ENCODE measurements at regions not wholly inside any gene's neighbourhood (a gene's known extent, or its start where the extent isn't known, plus 50 kb on each side); places are given as distances from the start of the nearest gene placed in this dataset.

DNA sequence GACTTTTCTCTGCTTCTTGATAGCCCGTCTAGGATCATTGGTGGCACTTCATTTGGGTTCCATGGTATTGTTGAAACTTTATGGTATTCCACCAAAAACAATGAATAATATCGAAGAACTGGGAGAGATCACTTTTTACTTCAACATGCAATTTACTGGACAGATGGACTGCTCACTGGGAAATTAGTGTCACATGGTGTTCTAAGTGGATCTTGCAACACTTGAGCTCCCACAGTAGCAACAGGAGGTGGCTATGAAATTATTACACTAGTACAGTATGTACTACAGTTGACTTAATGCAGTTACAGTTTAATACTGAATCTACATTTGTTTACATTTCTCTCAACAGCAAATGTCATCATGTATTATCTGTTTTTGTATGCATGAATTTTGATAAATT is 997.3 kb downstream of the REEP3 start:
- no peak for DNase-seq (ENCODE audit: low read depth)
- Histone ChIP-seq H3K4me3 (ENCODE audit: low read depth, low read length) (no peak overlapping the region), H3K36me3 (ENCODE audit: control insufficient read depth, insufficient read depth, low read length) (no peaks in the 10 kb centered on the region), H3K27me3 (ENCODE audit: control insufficient read depth, insufficient read depth, low read length) (no peaks in the 10 kb centered on the region)
- TF ChIP-seq, protein P1, sequence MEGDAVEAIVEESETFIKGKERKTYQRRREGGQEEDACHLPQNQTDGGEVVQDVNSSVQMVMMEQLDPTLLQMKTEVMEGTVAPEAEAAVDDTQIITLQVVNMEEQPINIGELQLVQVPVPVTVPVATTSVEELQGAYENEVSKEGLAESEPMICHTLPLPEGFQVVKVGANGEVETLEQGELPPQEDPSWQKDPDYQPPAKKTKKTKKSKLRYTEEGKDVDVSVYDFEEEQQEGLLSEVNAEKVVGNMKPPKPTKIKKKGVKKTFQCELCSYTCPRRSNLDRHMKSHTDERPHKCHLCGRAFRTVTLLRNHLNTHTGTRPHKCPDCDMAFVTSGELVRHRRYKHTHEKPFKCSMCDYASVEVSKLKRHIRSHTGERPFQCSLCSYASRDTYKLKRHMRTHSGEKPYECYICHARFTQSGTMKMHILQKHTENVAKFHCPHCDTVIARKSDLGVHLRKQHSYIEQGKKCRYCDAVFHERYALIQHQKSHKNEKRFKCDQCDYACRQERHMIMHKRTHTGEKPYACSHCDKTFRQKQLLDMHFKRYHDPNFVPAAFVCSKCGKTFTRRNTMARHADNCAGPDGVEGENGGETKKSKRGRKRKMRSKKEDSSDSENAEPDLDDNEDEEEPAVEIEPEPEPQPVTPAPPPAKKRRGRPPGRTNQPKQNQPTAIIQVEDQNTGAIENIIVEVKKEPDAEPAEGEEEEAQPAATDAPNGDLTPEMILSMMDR (IDR thresholded peaks at IDR 0.05; ENCODE audit: insufficient read depth, low read length, poor library complexity, severe bottlenecking) = no peak

DNA sequence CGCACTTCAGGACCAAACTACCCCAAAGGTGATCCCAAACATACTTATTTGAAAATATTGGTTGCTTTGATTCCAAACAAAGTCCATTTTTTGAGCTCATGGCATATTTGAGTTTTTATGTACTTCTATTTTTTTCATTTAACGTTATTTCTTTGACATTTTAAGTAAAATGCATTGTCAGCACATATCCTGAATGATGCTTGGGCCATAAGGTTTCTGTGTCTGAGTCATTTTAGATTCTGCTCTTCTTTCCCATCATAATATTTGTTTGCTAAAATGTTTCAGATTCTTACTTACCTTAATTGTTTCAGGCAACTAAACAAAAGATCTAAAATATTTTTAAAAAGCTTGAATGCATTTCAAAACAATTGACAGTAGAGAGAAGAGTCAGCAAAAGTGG is 998.2 kb downstream of the REEP3 start:
- no peaks in the 10 kb centered on the region for H3K27me3 ChIP-seq (ENCODE audit: control insufficient read depth, insufficient read depth, low read length)
- H3K4me3 ChIP-seq (ENCODE audit: low read depth, low read length) = no peak overlapping the region
- no peaks in the 10 kb centered on the region for H3K36me3 ChIP-seq (ENCODE audit: control insufficient read depth, insufficient read depth, low read length)
- no peak for DNase-seq (ENCODE audit: low read depth)
- TF ChIP-seq, protein P1 (IDR thresholded peaks at IDR 0.05; ENCODE audit: insufficient read depth, low read length, poor library complexity, severe bottlenecking) = no peak

DNA sequence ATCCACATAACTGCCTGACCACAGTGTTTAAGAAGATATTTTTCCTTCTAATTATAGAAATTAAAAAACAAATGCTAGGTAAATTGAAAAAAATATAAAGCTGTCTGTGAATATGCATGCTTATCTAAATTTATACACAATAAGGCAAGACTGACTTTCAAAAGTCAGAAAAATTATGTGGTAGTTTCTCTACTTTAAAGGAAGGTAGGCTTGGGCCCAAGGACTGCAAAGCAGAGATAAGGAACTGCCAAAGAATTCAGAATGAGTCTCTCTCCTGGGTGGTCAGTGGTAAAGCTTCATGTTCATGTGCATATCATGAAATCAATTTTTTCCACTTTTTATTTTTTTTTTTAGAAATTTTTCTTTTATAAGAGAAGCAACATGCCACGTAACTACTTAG is 998.6 kb downstream of the REEP3 start:
- TF ChIP-seq, protein P1 (IDR thresholded peaks at IDR 0.05; ENCODE audit: insufficient read depth, low read length, poor library complexity, severe bottlenecking) = no peak

DNA sequence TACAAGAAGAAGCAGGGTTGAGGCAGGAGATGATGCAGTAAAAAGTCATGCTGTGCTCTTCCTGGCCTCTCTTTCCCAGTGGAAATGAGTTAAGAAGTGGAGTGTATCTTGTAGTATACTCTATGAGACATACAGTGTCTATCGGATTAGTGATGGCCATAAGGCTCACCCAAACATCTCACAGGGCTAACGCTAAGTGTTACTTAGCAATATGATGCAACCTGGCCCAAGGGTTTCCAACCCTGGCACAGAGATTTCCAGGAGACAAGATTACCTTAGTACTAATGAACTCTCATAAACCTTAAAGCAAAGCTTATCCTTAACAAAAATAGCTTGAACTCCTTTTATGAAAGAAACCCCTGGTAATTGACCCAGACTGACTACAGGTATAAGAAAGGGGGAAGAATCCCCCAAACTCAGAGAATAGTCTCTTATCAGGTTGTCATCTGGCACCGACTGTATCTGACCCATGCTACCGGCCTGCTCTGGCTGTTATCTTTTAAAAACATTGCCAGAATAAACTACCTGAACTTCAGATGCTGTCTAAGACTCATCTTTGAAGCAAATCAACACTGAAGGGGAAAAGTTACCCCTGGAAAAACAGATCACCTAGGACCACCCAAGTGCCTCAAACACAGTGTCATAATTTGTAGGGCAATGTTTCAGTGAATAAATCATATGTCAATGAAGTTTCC is 1002.0 kb downstream of the REEP3 start:
- TF ChIP-seq, protein P1 (IDR thresholded peaks at IDR 0.05; ENCODE audit: insufficient read depth, low read length, poor library complexity, severe bottlenecking) = no peak
- H3K36me3 ChIP-seq (ENCODE audit: control insufficient read depth, insufficient read depth, low read length) = no peaks in the 10 kb centered on the region
- DNase-seq (ENCODE audit: low read depth) = no peak
- no peaks in the 10 kb centered on the region for H3K27me3 ChIP-seq (ENCODE audit: control insufficient read depth, insufficient read depth, low read length)
- H3K4me3 ChIP-seq (ENCODE audit: low read depth, low read length) = no peak overlapping the region

More for the DNA sequence above, 998.6 kb downstream of the REEP3 start:
- H3K36me3 ChIP-seq (ENCODE audit: control insufficient read depth, insufficient read depth, low read length) = no peaks in the 10 kb centered on the region
- no peak for DNase-seq (ENCODE audit: low read depth)
- no peak overlapping the region for H3K4me3 ChIP-seq (ENCODE audit: low read depth, low read length)
- H3K27me3 ChIP-seq (ENCODE audit: control insufficient read depth, insufficient read depth, low read length) = no peaks in the 10 kb centered on the region

DNA sequence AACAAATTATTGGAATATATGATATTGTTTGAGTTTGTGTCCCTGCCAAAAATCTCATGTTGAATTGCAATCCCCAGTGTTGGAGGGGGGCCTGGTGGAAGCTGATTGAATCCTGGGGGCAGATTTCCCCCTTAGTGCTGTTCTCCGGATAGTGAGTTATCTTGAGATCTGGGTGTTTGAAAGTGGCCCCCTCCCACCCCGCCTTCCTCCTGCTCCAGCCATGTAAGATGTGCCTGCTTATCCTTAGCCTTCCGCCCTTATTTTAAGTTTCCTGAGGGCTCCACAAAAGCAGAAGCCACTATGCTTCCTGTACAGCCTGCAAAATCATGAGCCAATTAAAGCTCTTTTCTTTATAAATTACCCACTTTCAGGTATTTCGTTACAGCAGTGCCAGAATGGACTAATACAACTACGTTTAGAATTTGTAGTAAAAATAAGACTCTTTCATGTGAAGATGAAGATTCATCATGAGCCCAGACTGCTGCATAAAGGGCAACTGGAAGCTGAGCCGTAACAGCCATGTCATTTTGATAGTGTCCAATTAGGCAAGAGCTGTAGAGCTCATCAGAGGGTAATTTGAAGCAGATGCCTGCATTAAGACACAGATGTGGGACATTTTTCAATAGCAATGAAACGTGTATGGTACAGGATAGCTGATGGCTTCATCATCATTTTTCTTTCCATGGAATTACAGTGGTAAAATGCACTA is 1007.2 kb downstream of the REEP3 start:
- TF ChIP-seq, protein P1 (IDR thresholded peaks at IDR 0.05; ENCODE audit: insufficient read depth, low read length, poor library complexity, severe bottlenecking) = no peak
- Histone ChIP-seq H3K27me3 (ENCODE audit: control insufficient read depth, insufficient read depth, low read length) (no peaks in the 10 kb centered on the region), H3K36me3 (ENCODE audit: control insufficient read depth, insufficient read depth, low read length) (no peaks in the 10 kb centered on the region), H3K4me3 (ENCODE audit: low read depth, low read length) (no peak overlapping the region)
- no peak for DNase-seq (ENCODE audit: low read depth)

Measured in kidney epithelial cell (primary cell).